HCT116 (cell line): ENCODE measurements at regions not wholly inside any gene's neighbourhood (a gene's known extent, or its start where the extent isn't known, plus 50 kb on each side); places are given as distances from the start of the nearest gene placed in this dataset.

ENCODE experiments used
- ATAC-seq: fragments of 200-7000 bp; cut with Tn5 transposase; 2 replicates; pipeline ENCODE4 v1.9.1; 2020; ENCODE audit warnings: mild to moderate bottlenecking, moderate library complexity
- BruUV-seq: library from RNA; stranded (reverse); fragments of 400-500 nt; replicated peaks from 2 replicates; lab custom pipeline; 2021; lab: Mats Ljungman, UMichigan
- CTCF ChIA-PET: fragments of 300-600 bp; sonication (Branson Sonifier 250); formaldehyde crosslinking; loops from one replicate; lab custom pipeline; 2021; ENCODE audit warnings: antibody characterized with exemption; lab: Charles Lee
- POLR2A ChIA-PET: fragments of 300-600, 350-600 bp; sonication (Branson Sonifier 250); formaldehyde crosslinking; loops from one replicate; lab custom pipeline; 2021; ENCODE audit warnings: antibody characterized with exemption; lab: Charles Lee
- RAD21 ChIA-PET, 2 experiments: fragments of 300-600 bp; sonication (Branson Sonifier 250); formaldehyde crosslinking; loops; one replicate each; lab custom pipeline; 2023; ENCODE audit warnings: low total read pairs in 2 of 2; ENCODE audit not compliant: uncharacterized antibody in 2 of 2, unreplicated experiment in 2 of 2, low non-redundant PET in 1 of 2; lab: Charles Lee
- DNase-seq: peaks from one replicate; pipeline ENCODE4 v3.0.0-alpha.2; 2010; ENCODE audit warnings: low read depth, low spot score
- H2AFZ ChIP-seq: fragments of 200-600 bp; shearing (Covaris generic), sonication (generic); 2 replicates; pipeline ENCODE4 v1.6.1; 2017; ENCODE audit warnings: low read depth, mixed run types, mixed read lengths, antibody characterized with exemption, low read length; ENCODE audit not compliant: poor library complexity, severe bottlenecking
- H3K27ac ChIP-seq: 2 replicates; pipeline ENCODE4 v1.5.1; 2012; ENCODE audit warnings: low read depth, low read length
- H3K27me3 ChIP-seq: fragments of 200-600 bp; sonication (generic); 2 replicates; pipeline ENCODE4 v1.6.1; 2016; ENCODE audit warnings: mixed run types, low read length, mixed read lengths; ENCODE audit not compliant: insufficient read depth
- H3K36me3 ChIP-seq, 2 experiments: fragments of 200-500 bp in 1 of 2; fragments of 200-600 bp in 1 of 2; sonication (Bioruptor generic) in 1 of 2; sonication (generic) in 1 of 2; 2 replicates each; pipeline versions ENCODE4 v1.5.1 to v1.6.1; 2014 to 2016; ENCODE audit warnings: low read length in 2 of 2, inconsistent platforms in 1 of 2, mixed read lengths in 1 of 2, mixed run types in 1 of 2; ENCODE audit not compliant: insufficient read depth in 2 of 2, control insufficient read depth in 1 of 2
- H3K4me1 ChIP-seq, 2 experiments: fragments of 200-600 bp in 1 of 2; sonication (generic) in 1 of 2; 2 replicates each; pipeline versions ENCODE4 v1.5.1 to v1.6.1; 2012 to 2017; ENCODE audit warnings: low read length in 2 of 2, inconsistent platforms in 1 of 2, mild to moderate bottlenecking in 1 of 2, mixed read lengths in 1 of 2, mixed run types in 1 of 2, moderate library complexity in 1 of 2; ENCODE audit not compliant: insufficient read depth in 2 of 2, control insufficient read depth in 1 of 2
- H3K4me2 ChIP-seq: fragments of 200-600 bp; sonication (generic); 2 replicates; pipeline ENCODE4 v1.6.1; 2017; ENCODE audit warnings: mixed run types, low read length, mixed read lengths
- H3K4me3 ChIP-seq, 2 experiments: fragments of 200-600 bp in 1 of 2; sonication (generic) in 1 of 2; replicated peaks in 1 of 2; 2 replicates each; pipeline ENCODE4 v1.5.1; 2011 to 2016; ENCODE audit warnings: low read length in 2 of 2, control low read depth in 1 of 2, low read depth in 1 of 2, mild to moderate bottlenecking in 1 of 2, mixed read lengths in 1 of 2, mixed run types in 1 of 2
- H3K79me2 ChIP-seq: fragments of 200-600 bp; sonication (generic); 2 replicates; pipeline ENCODE4 v1.6.1; 2017; ENCODE audit warnings: mild to moderate bottlenecking, mixed run types, low read length, moderate library complexity, mixed read lengths; ENCODE audit not compliant: insufficient read depth
- H3K9ac ChIP-seq: fragments of 200-600 bp; sonication (generic); 2 replicates; pipeline ENCODE4 v1.6.1; 2016; ENCODE audit warnings: low read length, mixed read lengths
- H3K9me2 ChIP-seq: fragments of 200-600 bp; sonication (generic), shearing (Covaris generic); 2 replicates; pipeline ENCODE4 v1.6.1; 2017; ENCODE audit warnings: mixed run types, mild to moderate bottlenecking, moderate library complexity; ENCODE audit not compliant: insufficient read depth
- H3K9me3 ChIP-seq, 2 experiments: fragments of 200-500 bp in 1 of 2; fragments of 200-600 bp in 1 of 2; sonication (Bioruptor generic) in 1 of 2; sonication (generic) in 1 of 2; 2 replicates each; pipeline ENCODE4 v1.6.1; 2014 to 2017; ENCODE audit warnings: low read length in 2 of 2, mixed read lengths in 2 of 2, inconsistent platforms in 1 of 2, low read depth in 1 of 2, mild to moderate bottlenecking in 1 of 2, mixed run types in 1 of 2, moderate library complexity in 1 of 2; ENCODE audit not compliant: control insufficient read depth in 1 of 2, insufficient read depth in 1 of 2
- H4K20me1 ChIP-seq: fragments of 200-600 bp; sonication (generic), shearing (Covaris generic); 2 replicates; pipeline ENCODE4 v1.6.1; 2017; ENCODE audit warnings: mixed run types, mild to moderate bottlenecking, moderate library complexity; ENCODE audit not compliant: insufficient read depth
- CBX3 ChIP-seq: IDR thresholded peaks from 2 replicates; pipeline ENCODE4 v1.6.1; 2012; ENCODE audit warnings: low read depth
- CEBPB ChIP-seq: IDR thresholded peaks from 2 replicates; pipeline ENCODE4 v1.6.1; 2012; ENCODE audit warnings: low read depth
- EGR1 ChIP-seq: IDR thresholded peaks from 2 replicates; pipeline ENCODE4 v1.6.1; 2012; ENCODE audit warnings: low read depth
- ELF1 ChIP-seq: IDR thresholded peaks from 2 replicates; pipeline ENCODE4 v1.6.1; 2012; ENCODE audit warnings: low read depth, borderline replicate concordance
- EZH2phosphoT487 ChIP-seq: fragments of 200-600 bp; IDR thresholded peaks from 2 replicates; pipeline ENCODE4 v1.6.1; 2018; ENCODE audit warnings: antibody characterized with exemption, borderline replicate concordance
- FOSL1 ChIP-seq: IDR thresholded peaks from 2 replicates; pipeline ENCODE4 v1.6.1; 2012; ENCODE audit warnings: low read depth
- JUND ChIP-seq: IDR thresholded peaks from 2 replicates; pipeline ENCODE4 v1.6.1; 2012
- POLR2A ChIP-seq: IDR thresholded peaks from 2 replicates; pipeline ENCODE4 v1.7.0; 2011; ENCODE audit warnings: borderline replicate concordance; ENCODE audit not compliant: insufficient read depth, insufficient read length; ENCODE audit errors: extremely low read depth
- POLR2AphosphoS5 ChIP-seq: IDR thresholded peaks from 2 replicates; pipeline ENCODE4 v1.6.1; 2011; ENCODE audit warnings: mild to moderate bottlenecking, low read depth, low read length, moderate library complexity
- SRF ChIP-seq: IDR thresholded peaks from 2 replicates; pipeline ENCODE4 v1.6.1; 2012; ENCODE audit warnings: low read depth
- TCF7L2 ChIP-seq: IDR thresholded peaks from 2 replicates; pipeline ENCODE4 v1.7.0; 2011; ENCODE audit warnings: borderline replicate concordance, inconsistent platforms; ENCODE audit not compliant: insufficient read depth, insufficient read length; ENCODE audit errors: extremely low read depth
- ZNF274 ChIP-seq: fragments of 200-500 bp; sonication (Bioruptor generic); IDR thresholded peaks from 2 replicates; pipeline ENCODE4 v1.6.1; 2014; ENCODE audit warnings: mild to moderate bottlenecking, low read depth, low read length, inconsistent platforms
- intact Hi-C: fragments of 100-400 bp; cut with micrococcal nuclease; formaldehyde crosslinking; loops from 2 replicates; pipeline ENCODE4 v1.10.0; 2022
- TF ChIP-seq, protein P1 (sequence below), 3 experiments: fragments of 200-600 bp in 1 of 3; sonication (generic) in 1 of 3; IDR thresholded peaks in 2 of 3; conservative IDR thresholded peaks in 1 of 3; 2 replicates each; pipeline ENCODE4 v1.5.1; 2012 to 2017; ENCODE audit warnings: low read depth in 2 of 3, low read length in 2 of 3, antibody characterized with exemption in 1 of 3, borderline replicate concordance in 1 of 3, control low read depth in 1 of 3, mild to moderate bottlenecking in 1 of 3, mixed read lengths in 1 of 3, mixed run types in 1 of 3, moderate library complexity in 1 of 3; ENCODE audit not compliant: insufficient read depth in 1 of 3
- TF ChIP-seq, protein P2 (sequence below): IDR thresholded peaks from 2 replicates; pipeline ENCODE4 v1.6.1; 2012; ENCODE audit warnings: low read depth
- TF ChIP-seq, protein P3 (sequence below): IDR thresholded peaks from 2 replicates; pipeline ENCODE4 v1.6.1; 2011; ENCODE audit warnings: mild to moderate bottlenecking, low read length, moderate library complexity; ENCODE audit not compliant: insufficient replicate concordance; ENCODE audit errors: extremely low read depth

DNA sequence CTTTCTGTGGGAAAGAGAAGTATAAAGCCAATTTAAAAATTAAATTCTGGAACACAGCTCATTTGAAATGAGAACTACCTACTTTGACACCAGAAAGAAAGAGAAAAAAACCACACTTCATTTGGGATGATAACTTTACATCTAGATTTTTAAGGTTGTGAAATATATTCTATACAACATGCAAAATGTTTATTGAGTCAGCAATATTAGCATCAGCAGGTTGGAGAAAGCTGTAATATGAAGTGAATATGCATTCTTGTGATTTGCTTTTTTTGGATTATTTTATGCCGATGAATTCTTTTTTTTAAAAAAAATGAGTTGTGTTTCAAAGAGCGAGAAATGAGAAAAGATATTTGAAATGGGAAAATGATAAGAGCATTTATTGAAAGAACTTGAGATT lies 307.0 kb upstream of the DPPA4 start:
- Histone ChIP-seq H3K9me2 (no peaks in the 10 kb centered on the region), H3K36me3 (no peaks in the 10 kb centered on the region), H3K4me1 (peaks cover 7 to 32% of the 10 kb centered on the region in 2 experiments)
- no TSS peak for BruUV-seq
- TF ChIP-seq POLR2A (no peak), EGR1 (no peak), ZNF274 (no peak), SRF (no peak), CBX3 (no peak), JUND (no peak), POLR2AphosphoS5 (no peak), ELF1 (no peak), TCF7L2 (no peak), CEBPB (no peak), FOSL1 (no peak), EZH2phosphoT487 (no peak)
- TF ChIP-seq, protein P1, sequence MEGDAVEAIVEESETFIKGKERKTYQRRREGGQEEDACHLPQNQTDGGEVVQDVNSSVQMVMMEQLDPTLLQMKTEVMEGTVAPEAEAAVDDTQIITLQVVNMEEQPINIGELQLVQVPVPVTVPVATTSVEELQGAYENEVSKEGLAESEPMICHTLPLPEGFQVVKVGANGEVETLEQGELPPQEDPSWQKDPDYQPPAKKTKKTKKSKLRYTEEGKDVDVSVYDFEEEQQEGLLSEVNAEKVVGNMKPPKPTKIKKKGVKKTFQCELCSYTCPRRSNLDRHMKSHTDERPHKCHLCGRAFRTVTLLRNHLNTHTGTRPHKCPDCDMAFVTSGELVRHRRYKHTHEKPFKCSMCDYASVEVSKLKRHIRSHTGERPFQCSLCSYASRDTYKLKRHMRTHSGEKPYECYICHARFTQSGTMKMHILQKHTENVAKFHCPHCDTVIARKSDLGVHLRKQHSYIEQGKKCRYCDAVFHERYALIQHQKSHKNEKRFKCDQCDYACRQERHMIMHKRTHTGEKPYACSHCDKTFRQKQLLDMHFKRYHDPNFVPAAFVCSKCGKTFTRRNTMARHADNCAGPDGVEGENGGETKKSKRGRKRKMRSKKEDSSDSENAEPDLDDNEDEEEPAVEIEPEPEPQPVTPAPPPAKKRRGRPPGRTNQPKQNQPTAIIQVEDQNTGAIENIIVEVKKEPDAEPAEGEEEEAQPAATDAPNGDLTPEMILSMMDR (IDR thresholded peaks at IDR 0.05 in 2 of 3, conservative IDR thresholded peaks at IDR 0.05 in 1 of 3; ENCODE audit: borderline replicate concordance in 1 of 3, insufficient read depth in 1 of 3, low read depth in 2 of 3, low read length in 2 of 3): no peak
- TF ChIP-seq, protein P2, sequence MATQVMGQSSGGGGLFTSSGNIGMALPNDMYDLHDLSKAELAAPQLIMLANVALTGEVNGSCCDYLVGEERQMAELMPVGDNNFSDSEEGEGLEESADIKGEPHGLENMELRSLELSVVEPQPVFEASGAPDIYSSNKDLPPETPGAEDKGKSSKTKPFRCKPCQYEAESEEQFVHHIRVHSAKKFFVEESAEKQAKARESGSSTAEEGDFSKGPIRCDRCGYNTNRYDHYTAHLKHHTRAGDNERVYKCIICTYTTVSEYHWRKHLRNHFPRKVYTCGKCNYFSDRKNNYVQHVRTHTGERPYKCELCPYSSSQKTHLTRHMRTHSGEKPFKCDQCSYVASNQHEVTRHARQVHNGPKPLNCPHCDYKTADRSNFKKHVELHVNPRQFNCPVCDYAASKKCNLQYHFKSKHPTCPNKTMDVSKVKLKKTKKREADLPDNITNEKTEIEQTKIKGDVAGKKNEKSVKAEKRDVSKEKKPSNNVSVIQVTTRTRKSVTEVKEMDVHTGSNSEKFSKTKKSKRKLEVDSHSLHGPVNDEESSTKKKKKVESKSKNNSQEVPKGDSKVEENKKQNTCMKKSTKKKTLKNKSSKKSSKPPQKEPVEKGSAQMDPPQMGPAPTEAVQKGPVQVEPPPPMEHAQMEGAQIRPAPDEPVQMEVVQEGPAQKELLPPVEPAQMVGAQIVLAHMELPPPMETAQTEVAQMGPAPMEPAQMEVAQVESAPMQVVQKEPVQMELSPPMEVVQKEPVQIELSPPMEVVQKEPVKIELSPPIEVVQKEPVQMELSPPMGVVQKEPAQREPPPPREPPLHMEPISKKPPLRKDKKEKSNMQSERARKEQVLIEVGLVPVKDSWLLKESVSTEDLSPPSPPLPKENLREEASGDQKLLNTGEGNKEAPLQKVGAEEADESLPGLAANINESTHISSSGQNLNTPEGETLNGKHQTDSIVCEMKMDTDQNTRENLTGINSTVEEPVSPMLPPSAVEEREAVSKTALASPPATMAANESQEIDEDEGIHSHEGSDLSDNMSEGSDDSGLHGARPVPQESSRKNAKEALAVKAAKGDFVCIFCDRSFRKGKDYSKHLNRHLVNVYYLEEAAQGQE: no peak
- TF ChIP-seq, protein P3, sequence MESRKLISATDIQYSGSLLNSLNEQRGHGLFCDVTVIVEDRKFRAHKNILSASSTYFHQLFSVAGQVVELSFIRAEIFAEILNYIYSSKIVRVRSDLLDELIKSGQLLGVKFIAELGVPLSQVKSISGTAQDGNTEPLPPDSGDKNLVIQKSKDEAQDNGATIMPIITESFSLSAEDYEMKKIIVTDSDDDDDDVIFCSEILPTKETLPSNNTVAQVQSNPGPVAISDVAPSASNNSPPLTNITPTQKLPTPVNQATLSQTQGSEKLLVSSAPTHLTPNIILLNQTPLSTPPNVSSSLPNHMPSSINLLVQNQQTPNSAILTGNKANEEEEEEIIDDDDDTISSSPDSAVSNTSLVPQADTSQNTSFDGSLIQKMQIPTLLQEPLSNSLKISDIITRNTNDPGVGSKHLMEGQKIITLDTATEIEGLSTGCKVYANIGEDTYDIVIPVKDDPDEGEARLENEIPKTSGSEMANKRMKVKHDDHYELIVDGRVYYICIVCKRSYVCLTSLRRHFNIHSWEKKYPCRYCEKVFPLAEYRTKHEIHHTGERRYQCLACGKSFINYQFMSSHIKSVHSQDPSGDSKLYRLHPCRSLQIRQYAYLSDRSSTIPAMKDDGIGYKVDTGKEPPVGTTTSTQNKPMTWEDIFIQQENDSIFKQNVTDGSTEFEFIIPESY: no peak
- TF ChIP-seq, all 23 proteins: peak for 0
- peak overlapping the region; percentile 42; the same call in 1 of the 2 replicates for H3K4me2 ChIP-seq
- ATAC-seq (no peak), DNase-seq (no peak)
- H3K4me3 ChIP-seq: no peak overlapping the region
- intact Hi-C loops: no loop called here
- CTCF ChIA-PET: interaction anchor here (1.8 kb wide), 1 partner anchor 90 kb away, joined by 4 read pairs; no protein-coding TSS in a partner anchor
- H3K9ac ChIP-seq: no peak overlapping the region
- H3K9me3 ChIP-seq: no peaks in the 10 kb centered on the region
- no peaks in the 10 kb centered on the region for H4K20me1 ChIP-seq
- no peaks in the 10 kb centered on the region for H3K79me2 ChIP-seq
- RAD21 ChIA-PET: no interaction called here
- H3K27me3 ChIP-seq: no peaks in the 10 kb centered on the region
- H3K27ac ChIP-seq: no peak overlapping the region
- POLR2A ChIA-PET: no interaction called here
- peak overlapping the region; percentile 0 for H2AFZ ChIP-seq
